ENCODE measurements at regions not wholly inside any gene's neighbourhood (a gene's known extent, or its start where the extent isn't known, plus 50 kb on each side); places are given as distances from the start of the nearest gene placed in this dataset.

DNA sequence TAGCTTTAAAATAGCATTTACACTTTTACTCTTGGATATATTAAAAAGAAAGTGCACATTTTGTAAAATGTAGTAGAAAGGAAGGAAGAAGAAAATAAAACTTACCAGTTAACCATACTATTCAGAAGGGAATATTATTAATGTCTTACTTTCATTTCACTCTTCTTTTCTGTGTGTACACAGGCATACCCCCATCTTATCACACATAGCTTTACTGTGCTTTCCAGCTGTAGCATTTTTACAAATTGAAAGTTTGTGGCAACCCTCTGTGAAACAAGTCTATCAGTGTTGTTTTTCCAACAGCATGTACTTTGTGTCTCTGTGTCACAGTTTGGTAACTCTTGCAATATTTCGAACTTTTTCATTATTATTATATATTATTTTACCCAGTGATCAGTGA lies 314.5 kb downstream of the UTRN start:
- TF ChIP-seq CTCF (IDR thresholded peaks at IDR 0.05) (no peak), POLR2A (IDR thresholded peaks at IDR 0.05) (no peak)

Data from suprapubic skin (tissue), 3 donors.